ENCODE measurements at regions not wholly inside any gene's neighbourhood (a gene's known extent, or its start where the extent isn't known, plus 50 kb on each side); places are given as distances from the start of the nearest gene placed in this dataset.
"Not testable (repeated sequence)": the region's sequence is repeated elsewhere in the genome, so short reads cannot be mapped to it uniquely, and the experiment has no call there.

DNA sequence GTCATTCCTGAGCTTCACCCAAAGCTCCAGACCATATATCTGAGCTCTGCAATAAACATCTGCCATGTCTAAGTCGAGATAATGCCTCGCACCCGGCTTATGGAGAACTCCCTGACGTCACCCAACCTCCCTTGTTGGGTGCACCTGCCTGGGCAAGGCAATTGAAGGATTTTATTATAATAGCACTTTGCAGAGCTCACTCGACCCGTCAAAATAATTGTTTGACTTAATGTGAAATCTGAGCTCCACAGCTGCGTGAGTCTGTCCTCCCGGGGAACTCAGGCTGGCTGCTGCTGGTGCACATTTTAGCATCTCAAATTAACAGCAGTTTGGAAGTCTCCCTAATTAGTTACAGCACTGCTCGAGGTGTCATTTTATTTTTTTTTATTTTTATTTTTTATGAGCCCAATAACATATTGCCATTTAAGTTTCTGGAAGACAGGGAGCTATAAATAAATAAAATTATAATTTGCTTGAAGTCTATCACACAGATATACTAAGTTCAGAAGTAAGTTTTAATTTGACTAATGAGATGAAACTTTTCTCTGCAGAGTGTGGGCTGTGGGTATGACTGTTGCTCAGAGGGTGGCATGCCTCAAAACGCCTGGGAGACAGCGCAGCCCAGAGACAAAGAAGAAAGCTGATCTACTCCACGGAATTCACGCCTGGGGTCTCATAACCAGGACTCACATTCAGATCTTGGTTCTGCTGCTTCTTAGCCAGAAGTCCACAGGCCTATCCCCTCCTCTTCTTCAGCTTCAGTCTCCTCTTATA is 401.4 kb upstream of the C16orf82 start:
- DNase-seq: no peak

DNA sequence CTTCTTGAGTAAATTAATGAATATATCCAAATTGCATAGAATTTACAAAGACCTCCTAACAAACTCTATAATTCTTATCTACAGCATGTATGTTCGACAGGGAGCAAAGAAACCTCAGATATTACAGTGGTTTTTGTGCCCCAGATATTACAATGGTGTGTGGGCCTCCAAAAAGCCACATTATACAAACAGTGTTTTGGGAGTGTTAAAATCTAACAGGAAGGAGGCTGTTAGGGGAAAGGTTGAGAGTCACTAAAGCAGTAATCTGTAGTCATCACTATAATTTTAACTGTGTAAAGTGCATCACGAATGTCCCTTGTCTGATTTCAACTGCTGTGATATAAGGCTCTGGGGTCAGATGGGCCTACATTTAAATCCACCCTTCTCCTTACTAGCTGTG is 400.2 kb upstream of the C16orf82 start:
- DNase-seq: no peak

DNA sequence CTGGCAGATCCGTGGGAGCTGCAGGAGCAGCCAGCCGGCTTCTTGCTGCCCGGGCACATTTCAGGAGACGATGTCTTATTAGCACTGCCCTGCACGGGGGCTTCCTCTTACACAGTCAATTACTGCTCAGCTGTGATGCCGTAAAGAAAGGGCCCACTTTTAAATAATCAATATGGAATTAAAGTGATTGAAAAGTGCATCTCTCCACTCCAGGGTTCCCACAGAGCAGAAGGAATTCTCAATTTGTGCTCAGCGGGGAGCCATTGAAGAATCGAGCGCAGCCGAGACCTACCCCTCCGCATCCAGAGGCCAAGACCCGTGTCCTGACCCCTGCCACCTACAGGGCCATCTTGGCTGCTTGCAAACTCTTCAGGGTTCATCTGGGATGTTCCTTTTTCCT is 399.4 kb upstream of the C16orf82 start:
- DNase-seq: no peak

DNA sequence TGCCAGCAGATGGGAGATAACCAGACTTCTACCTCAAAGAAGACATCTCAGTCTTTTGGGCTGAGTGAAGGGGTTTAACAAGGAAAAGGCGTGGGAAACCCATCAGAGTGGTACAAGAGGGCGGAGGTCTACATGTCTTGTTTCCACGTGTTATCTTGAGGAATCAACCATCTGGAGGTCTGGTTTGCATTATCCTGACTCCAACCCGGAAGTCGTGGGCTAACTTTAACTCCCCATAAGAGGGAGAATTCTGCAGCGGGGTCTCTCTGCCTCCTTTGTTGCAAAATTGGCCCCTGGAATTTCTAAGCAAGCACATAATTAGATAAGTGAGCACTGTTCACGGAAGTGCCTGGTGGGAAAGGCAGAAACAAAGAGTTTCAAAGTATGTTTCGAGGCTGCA is 398.7 kb upstream of the C16orf82 start:
- DNase-seq: no peak

DNA sequence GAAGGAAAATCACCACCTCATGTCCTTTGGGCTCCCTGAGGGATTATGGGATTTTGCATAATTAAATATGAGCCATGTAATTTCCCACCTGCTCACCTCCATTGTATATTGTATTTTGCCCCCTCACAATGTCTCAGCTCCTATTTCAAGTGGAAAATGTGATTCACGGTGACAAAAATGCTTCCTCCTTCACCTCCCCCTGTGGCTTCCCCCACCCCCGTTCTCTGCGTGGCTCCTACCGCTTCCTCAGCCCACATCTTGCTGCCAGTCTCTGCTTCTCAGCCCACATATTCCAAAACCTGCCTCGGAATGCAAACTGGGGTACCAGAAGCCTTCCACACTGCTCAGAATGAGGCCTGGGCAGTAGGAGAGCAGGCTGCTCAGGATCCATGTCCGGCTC is 394.5 kb upstream of the C16orf82 start:
- DNase-seq: peak; percentile 15

DNA sequence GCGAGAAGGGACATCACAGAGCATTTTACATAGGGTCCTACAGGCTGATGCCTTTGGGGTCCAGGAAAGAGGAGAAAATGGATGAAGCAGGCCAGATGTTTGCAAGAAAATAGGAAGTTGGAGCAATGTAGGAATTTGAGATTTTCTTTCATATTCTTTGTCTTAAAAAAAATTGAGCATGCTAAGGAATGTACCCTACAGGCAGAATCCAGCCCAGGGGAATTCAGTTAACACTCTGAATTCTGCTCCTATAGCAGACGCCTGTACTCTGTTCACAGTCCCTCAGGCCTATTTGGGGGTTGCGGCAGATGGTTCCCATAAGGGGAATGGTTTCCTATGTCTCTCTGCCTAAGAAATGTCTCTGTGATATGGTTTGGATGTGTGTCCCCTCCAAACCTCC is 393.7 kb upstream of the C16orf82 start:
- DNase-seq: no peak

DNA sequence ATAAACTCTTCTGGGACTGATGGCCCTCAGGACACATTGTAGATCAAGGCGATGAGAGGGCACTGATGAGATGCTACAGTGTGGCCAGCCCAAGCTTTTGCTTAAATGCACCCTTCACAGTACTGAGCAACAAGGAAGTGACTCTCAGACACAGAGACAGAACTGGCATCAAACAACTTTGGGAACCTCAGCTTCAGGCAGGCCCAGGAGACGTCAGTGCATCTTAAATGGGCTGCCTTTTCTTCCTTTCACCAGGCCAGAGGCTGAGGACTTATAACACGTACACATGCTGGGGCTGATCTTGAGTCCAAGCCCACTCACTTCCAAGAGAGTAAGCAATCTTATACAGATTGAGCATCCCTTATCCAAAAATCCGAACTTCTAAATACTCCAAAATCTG is 386.1 kb upstream of the C16orf82 start:
- no peak for DNase-seq

DNA sequence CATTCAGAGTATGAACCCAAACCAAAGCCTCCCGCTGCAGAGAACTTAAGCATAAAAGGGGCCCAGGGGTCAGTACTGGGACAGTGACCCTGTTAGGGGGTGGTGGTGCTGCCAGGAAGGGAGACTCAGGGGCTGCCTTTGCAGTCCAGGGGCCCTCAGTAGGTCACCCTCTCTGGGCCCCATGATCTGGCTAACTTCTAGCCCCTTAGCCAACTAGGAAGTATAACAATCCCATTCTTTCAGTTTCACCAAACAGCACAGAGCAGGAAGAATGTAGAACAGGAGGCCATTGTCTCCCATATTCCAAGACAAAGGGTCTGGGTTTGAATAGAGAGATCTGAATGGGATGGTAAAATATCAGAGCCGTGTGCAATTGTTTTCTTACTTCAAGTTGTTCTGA is 378.6 kb upstream of the C16orf82 start:
- DNase-seq: no peak

DNA sequence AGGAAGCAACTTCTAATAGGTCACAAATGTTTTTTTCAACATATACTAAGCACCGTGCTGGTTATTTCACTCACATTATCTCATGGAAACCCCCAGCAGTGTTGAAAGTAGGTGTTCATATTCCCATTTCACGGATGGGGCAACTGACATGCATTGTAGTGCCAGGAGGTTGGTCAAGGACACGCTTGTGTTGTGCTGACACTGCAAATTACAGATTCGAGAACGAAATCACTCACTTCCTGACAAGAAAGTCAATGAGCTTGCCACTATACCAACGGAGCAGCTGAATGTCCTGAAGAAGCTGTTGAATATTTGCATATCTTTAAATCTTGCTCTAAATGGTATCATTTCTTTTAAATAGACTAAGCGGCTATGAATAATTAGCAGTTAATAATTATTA is 378.0 kb upstream of the C16orf82 start:
- no peak for DNase-seq

DNA sequence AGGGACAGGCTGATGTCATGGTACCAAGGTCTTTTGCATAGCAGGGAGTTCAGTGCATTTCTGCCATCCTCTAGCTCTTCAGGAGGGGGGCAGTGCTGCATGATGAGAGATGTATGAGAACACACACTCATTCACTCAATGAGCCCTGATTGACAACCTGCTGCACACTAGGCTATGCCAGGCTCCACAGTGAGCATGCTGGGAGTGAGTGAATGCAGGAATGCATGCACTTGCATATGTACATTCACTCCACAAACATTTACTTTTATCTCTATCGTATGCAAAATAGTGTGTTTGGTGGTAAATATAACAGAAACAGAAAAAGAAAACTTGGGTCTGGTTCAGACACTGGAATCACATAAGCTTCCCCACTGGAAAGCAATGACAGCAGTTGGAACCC is 374.1 kb upstream of the C16orf82 start:
- DNase-seq: no peak

DNA sequence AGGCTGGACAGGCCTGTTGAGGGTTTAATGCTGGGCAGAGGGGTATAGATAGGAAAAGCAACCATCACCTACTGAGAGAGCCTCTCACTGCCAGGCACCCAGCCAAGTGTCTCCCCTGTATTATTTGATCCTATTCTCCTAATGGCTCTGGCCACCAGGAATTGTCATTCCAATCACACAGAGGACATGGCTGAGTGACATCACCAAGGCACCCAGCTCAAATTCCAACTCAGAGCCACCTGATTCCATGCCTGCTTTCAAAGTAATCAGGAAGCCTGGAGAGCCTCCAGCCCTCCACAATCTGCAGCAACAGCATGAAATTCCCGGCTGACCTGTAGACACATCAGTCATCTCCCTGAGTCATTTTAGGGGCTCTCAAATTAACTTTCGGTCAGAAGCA is 368.9 kb upstream of the C16orf82 start:
- DNase-seq: no peak

DNA sequence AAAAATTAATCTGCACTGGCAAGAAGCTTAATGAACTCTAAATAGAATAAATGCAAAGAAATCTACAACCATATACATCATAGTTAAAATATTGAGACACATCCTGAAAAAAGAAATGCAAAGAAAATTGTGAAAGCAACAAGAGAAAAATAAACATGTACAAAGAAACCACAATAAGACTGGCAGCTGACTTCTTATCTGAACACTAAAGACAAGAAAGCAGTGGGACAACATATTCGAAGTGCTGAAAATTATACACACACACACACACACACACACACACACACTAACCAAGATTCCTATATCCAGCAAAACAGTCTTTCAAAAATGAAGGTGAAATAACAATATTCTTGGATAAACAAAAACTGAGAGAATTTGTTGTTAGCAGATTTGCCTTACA is 366.5 kb upstream of the C16orf82 start:
- no peak for DNase-seq

DNA sequence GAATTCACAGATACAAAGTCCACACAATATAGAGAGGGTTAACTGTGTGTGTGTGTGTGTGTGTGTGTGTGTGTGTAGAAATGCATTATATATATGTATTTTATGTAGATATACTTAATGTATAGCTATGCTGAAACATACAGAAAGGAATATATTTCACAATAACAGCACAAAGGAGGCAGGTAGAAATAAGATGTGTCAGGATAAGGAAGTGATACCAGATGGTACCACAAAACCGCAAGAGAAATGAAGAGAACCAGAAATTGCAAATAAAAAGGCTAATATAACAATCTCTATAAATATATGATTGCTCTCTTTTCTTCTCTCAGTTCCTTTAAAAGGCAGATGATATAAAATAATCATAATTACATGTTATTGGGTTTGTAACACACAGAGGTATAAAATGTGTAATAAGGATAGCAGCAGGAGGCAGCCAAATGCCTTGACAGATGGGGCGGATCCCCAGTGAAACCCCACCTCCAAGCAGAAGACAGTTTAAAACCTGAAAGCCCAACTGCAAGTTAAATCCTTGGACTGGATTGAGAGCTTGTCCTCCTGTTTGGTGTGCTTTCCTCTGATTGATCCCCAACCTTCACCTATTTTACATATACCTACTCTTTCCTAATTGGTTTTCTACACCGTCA is 365.4 kb upstream of the C16orf82 start:
- DNase-seq: no peak

DNA sequence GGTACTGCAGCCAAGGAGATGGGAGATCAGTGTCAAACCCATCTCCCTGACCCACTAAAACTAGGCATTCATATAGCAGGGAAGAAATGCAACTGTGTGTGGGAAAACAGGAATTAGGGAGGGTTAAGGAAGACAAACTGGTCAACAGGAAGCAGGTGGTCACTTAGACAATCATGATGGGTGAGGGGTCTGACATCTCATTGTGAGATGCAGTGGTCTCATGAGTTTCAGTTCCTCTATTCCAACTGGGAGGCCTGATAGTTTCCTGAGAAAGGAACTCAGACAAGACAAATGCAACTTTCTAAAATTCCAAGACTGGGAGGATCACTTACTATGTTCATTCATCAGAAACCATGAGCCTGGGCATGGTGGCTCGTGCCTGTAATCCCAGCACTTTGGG is 361.4 kb upstream of the C16orf82 start:
- no peak for DNase-seq

DNA sequence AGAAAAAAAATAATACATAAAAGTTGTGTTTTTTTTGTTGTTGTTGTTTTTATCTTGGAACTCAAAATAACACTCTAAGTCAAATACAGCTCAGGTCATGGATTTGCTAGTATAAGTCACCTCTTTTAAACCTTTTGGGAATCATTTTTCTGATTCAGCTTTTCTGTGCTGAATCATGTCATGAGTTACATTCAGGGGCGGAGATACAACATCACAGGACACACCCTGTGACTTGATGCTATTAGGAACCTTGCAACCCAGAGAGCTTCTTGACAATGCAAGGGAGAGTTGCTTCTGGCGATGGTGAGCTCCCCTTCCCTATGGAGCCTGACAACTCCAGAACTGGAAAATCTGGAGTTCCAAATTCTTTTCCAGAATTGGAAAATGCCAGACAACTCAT is 358.3 kb upstream of the C16orf82 start:
- no peak for DNase-seq

DNA sequence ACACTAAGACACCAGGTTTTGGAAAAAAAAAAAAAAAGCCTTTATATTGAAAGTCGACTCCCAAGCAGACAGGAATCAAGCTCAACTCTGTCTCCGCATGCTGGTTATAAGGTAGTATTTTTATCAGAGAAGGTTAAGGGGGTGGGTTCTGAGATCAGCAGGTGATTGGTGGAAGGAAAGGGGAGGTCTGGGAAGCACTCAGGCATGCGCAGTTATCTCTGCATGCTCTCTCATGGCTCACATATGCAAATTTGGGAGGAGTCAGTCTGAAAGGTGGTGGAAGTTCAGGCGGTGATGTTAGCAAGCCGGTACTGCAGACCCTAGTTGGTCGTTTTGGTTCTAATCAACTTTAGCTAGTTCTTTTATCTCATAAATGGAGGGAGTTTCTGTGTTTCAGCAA is 357.6 kb upstream of the C16orf82 start:
- no peak for DNase-seq

DNA sequence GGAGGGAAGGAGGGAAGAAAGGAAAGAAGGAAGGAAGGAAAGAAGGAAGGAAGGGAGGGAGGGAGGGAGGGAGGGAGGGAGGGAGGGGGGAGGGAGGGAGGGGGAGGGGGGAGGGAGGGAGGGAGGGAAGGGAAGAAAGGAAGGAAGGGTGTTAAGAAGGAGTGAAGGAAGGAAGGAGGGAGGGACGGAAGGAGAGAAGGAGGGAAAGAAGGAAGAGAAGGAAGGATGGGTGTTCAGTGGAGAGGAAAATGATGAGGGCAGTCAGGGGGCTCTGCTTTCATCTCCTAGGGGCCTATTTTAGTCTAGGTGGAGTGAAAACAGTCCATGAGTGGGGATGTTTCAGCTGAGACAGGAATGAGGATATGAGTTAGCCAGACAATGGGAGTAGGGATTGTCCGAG is 357.0 kb upstream of the C16orf82 start:
- no peak for DNase-seq

DNA sequence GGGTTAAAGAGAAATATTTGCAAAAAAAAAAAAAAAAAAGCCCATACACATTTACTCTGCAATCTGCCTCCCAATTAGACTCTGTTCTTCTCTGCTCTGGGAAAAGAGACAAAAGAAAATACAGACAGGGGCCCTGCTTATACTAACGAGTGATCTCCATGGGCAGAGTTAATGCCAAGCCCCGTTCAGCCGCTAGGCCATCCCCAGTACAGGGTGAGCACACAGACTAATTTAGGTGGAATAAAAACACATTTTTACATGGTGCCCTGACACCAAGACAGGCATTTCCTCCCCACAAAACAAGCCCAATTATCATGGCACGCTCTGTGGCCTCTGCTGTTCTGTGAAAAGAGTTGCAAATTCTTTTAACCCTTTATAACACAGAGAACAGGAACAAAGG is 356.3 kb upstream of the C16orf82 start:
- DNase-seq: no peak

DNA sequence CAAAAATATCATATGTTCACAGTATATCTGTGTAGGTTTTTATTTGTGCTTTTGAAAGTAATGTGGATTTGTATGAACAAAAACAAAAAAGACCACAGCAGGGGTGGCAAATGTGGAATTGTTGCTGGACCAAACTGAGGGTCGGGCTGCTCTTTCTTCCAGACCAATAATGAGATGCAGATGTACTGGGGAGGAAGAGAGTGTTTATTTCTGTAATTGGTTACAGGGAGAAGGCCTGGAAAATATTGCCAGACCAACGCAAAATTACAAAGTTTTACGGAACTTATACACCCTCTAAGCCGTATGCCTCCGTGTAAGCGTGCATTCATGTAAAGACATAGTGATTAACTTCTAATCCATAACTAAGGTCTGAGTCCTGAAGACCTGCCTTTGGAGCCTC is 353.9 kb upstream of the C16orf82 start:
- DNase-seq: no peak

DNA sequence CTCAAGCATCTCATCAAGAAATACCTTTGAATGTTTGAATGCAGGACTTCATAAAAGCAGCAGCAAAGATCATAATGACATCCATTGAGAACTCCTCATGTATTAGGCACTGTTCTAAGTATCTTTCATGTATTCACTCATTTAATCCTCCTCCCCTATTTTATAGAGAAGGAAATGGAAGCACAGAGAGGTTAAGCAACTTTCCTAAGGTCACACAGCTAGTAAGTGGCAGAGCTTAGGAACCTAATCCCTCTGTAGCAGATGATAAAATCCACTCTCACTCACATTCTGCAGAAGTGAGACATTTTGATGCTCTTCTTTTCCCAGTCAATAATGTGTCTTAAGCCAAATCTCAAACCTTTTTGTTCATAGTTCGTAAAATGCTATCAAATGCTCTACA is 350.8 kb upstream of the C16orf82 start:
- no peak for DNase-seq

DNA sequence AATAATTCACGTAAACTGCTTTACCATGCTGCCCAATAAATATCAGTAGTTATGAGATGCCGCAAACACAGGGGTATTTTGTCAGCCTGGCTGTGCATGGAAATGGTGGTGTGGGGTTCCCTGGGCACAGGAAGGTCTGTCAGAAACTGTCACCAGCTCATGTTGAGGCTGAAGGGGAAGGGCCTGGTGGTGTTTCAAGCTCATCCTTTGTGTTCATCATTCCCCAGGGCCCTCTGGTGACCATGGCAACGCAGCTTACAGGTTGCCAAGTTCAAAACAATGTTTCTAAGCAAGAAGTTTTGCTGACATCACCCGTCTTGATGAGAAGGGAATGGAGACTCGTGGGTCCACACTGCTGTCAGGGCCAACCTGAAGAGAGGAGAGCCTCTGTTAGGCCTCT is 348.9 kb upstream of the C16orf82 start:
- DNase-seq: no peak

DNA sequence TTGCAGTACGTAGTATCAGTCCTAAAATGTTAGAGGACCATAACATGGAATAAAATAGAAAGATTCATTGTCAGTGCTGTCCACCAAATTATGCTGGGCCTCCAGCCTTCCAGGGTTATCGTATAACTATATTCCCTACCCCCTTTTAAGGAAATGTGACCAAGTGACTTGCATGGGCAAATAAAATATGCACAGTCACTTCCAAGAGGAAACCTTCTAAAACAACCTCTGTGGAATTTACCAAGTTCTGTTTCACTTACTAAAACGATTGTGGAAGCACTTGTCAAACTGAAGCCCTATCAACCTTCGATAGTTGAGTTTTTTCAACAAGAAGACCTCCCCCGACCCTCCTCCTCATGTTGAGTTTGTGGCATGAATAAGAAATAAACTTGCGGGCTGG is 345.4 kb upstream of the C16orf82 start:
- DNase-seq: no peak

DNA sequence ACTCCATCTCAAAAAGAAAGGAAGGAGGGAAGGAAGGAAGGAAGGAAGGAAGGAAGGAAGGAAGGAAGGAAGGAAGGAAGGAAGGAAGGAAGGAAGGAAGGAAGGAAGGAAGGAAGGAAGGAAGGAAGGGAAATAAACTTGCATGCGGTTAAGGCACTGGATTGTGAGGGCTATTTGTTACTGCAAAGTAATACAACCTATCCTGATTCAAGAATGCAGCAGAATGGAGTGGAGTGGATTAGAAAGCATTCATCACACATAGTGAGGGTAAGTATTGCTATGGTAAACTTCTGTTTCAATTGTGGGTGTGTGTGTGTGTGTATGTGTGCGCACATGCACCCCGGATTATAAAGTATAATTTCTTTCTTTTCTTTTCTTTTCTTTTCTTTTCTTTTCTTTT is 344.8 kb upstream of the C16orf82 start:
- DNase-seq: not testable (repeated sequence)

DNA sequence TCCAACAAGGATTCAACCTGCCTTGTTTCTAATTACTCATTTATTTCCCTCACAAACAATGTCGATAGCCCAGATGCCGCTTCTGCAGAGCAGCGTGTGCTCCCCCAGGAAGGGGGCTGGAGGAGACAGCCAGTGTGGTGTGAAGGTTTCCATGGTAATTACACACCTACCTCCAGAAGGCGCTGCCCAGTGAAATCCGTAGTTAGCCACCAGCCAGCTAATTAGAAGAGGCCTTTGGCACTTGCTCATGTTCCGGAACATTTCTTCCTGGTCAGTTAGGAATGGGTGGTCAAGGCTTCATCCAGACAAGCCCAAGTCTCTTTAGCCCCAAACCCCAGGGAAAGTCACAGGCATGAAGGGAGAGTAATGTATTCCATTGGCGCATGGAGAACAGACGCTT is 342.5 kb upstream of the C16orf82 start:
- no peak for DNase-seq

DNA sequence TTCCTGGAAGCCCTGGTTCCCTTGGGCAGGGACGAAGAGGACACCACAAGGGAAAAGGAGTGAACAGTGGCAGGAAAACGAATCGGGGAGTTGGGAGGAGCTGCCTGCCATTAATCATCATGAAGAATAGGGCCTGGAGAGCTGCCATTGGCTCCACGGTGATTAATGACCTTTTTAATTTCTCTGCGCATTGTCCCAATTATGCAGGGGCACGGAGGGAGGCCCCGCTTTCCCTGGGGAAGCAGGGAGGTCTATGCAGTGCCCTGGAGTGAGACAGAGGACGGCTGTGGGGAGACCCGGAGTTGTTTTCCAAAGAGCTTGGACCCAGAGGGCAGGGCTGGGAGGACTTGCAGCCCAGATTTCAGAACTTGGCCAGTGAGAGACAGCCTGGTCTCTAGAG is 338.9 kb upstream of the C16orf82 start:
- DNase-seq: no peak
